Neural crest cell (in vitro differentiated cells): ENCODE measurements at regions not wholly inside any gene's neighbourhood (a gene's known extent, or its start where the extent isn't known, plus 50 kb on each side); places are given as distances from the start of the nearest gene placed in this dataset.

Experiments used
- DNase-seq: peaks from one replicate; pipeline ENCODE4 v3.0.0; 2021; ENCODE audit warnings: low read depth, mixed read lengths, low spot score
- H3K27ac Mint-ChIP-seq: one replicate; pipeline ENCODE4 v1.8.0; 2021; ENCODE audit warnings: mild to moderate bottlenecking, mixed read lengths; ENCODE audit not compliant: unreplicated experiment
- H3K27me3 Mint-ChIP-seq: 2 replicates; pipeline ENCODE4 v1.8.0; 2021; ENCODE audit warnings: low read depth, mild to moderate bottlenecking, mixed read lengths
- H3K36me3 Mint-ChIP-seq: 2 replicates; pipeline ENCODE4 v1.8.0; 2021; ENCODE audit warnings: low read depth, mild to moderate bottlenecking, mixed read lengths
- H3K4me1 Mint-ChIP-seq: 2 replicates; pipeline ENCODE4 v1.8.0; 2021; ENCODE audit warnings: mixed read lengths
- H3K4me3 Mint-ChIP-seq: one replicate; pipeline ENCODE4 v1.8.0; 2021; ENCODE audit warnings: mild to moderate bottlenecking, mixed read lengths
- H3K9me3 Mint-ChIP-seq: 2 replicates; pipeline ENCODE4 v1.8.0; 2021; ENCODE audit warnings: mixed read lengths
- TF ChIP-seq, protein P1 (sequence below): fragments of 200-600 bp; sonication (generic); conservative IDR thresholded peaks from 2 replicates; pipeline ENCODE4 v1.5.0; 2021; ENCODE audit warnings: antibody characterized with exemption, mild to moderate bottlenecking

DNA sequence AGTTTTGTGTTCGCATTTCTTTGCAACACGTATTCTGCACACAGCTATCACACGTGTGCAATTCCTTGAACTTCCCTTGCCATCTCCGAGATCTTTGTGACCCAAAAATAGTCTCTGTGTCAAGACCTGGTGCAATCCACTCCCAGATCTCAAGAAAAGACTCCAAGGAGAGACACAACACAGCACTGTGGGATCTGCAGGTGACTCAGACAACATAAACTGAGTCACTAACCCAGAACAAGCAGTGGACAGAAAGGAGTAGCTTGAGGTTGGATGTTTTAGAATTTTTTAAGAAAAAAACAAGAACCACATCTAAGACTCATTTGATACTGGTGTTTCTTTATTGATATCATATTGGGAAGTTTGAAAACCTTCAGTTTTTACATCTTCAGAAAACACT lies 396.9 kb downstream of the AGTPBP1 start:
- Mint-ChIP-seq H3K27me3 (no peaks in the 10 kb centered on the region), H3K4me1 (no peaks in the 10 kb centered on the region), H3K4me3 (no peak overlapping the region), H3K36me3 (no peaks in the 10 kb centered on the region), H3K27ac (no peak overlapping the region), H3K9me3 (no peaks in the 10 kb centered on the region)
- DNase-seq: no peak
- TF ChIP-seq, protein P1, sequence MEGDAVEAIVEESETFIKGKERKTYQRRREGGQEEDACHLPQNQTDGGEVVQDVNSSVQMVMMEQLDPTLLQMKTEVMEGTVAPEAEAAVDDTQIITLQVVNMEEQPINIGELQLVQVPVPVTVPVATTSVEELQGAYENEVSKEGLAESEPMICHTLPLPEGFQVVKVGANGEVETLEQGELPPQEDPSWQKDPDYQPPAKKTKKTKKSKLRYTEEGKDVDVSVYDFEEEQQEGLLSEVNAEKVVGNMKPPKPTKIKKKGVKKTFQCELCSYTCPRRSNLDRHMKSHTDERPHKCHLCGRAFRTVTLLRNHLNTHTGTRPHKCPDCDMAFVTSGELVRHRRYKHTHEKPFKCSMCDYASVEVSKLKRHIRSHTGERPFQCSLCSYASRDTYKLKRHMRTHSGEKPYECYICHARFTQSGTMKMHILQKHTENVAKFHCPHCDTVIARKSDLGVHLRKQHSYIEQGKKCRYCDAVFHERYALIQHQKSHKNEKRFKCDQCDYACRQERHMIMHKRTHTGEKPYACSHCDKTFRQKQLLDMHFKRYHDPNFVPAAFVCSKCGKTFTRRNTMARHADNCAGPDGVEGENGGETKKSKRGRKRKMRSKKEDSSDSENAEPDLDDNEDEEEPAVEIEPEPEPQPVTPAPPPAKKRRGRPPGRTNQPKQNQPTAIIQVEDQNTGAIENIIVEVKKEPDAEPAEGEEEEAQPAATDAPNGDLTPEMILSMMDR: no peak

DNA sequence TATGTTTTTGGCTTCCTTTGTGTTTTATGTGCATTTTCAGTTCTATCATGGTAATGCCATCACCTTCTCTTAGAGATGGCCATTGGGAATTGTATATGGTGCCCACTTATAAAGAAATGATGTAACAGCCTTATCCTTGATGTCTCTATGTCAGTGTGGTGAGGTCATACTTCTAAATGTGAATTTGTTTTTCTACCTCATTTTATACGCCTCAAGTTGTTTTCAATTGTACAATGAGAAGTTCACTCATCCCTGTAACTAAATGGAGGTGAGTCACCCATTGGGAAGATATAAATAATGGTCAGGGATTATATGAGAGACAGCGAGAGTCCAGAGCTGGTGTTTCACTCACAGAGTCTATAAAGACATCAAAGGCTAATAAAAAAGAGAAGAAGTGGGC lies 402.4 kb downstream of the AGTPBP1 start:
- no peaks in the 10 kb centered on the region for H3K36me3 Mint-ChIP-seq
- H3K27ac Mint-ChIP-seq: no peak overlapping the region
- no peaks in the 10 kb centered on the region for H3K27me3 Mint-ChIP-seq
- DNase-seq: no peak
- H3K4me3 Mint-ChIP-seq: no peak overlapping the region
- H3K9me3 Mint-ChIP-seq: no peaks in the 10 kb centered on the region
- no peaks in the 10 kb centered on the region for H3K4me1 Mint-ChIP-seq
- TF ChIP-seq, protein P1: no peak

DNA sequence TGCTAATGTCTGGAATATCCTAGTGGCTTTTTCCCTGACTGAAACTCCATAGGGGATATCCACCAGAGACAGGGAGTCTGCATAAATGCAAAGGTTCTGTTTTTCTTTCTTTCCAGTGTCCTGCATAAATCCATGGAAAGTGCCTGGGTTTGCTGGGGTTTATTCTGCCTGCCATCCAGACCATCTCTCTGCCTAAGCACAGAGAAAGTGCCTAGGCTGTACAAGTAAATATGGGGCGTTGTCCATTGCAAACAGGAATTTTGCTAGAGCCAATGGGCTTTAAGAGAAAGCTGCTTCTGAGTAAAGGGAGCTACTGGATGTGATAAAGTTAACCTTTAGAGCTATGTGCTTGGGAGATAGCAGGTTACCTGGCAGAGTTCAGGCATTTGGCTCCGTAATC lies 407.5 kb downstream of the AGTPBP1 start:
- no peaks in the 10 kb centered on the region for H3K27me3 Mint-ChIP-seq
- no peak overlapping the region for H3K27ac Mint-ChIP-seq
- no peak for DNase-seq

DNA sequence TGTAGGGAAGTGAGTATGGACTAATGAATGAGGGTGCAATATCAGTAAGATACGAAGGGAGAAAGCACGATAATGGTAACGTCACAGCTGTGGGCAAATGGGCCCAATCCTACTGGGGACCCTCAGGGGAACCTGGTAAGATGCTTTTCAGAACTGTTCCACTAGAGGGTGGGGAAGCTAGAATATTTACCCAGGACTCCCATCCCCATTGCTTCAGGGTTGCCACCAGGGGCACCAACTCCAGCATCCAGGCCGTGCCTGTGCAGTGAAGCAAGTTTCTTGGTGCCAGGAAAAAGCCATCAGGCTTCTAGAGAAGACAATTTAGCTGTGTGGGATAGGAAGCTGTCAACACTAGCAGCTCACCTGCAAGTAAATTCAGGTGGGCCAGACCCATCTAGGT lies 409.3 kb downstream of the AGTPBP1 start:
- TF ChIP-seq, protein P1: peak; percentile 41
- Mint-ChIP-seq H3K9me3 (no peaks in the 10 kb centered on the region), H3K27ac (no peak overlapping the region), H3K36me3 (no peaks in the 10 kb centered on the region), H3K27me3 (no peaks in the 10 kb centered on the region), H3K4me3 (no peak overlapping the region), H3K4me1 (no peaks in the 10 kb centered on the region)
- no peak for DNase-seq

More for the DNA sequence above, 407.5 kb downstream of the AGTPBP1 start:
- H3K4me3 Mint-ChIP-seq: no peak overlapping the region
- H3K9me3 Mint-ChIP-seq: no peaks in the 10 kb centered on the region
- TF ChIP-seq, protein P1: no peak
- H3K36me3 Mint-ChIP-seq: no peaks in the 10 kb centered on the region
- no peaks in the 10 kb centered on the region for H3K4me1 Mint-ChIP-seq

DNA sequence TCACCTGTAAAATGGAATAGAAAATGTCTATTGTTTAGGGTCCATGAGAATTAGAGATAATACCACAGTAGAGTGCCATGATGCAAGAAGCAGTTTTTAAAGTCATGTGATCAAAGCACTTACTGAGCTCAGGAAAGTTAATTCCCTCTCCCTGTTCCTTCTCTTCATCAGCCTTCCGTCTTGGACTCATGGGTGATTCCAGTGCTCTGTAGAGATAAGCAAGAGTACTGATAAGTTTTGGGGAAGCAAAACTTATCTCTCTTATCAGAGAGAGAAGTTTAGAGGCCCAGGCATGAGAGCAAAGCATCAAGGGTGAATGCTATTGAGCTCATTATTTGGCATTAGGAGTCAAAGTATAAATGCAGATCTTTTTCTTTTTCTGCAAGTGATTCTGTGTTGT lies 410.1 kb downstream of the AGTPBP1 start:
- no peaks in the 10 kb centered on the region for H3K4me1 Mint-ChIP-seq
- H3K36me3 Mint-ChIP-seq: no peaks in the 10 kb centered on the region
- no peaks in the 10 kb centered on the region for H3K9me3 Mint-ChIP-seq
- no peaks in the 10 kb centered on the region for H3K27me3 Mint-ChIP-seq
- TF ChIP-seq, protein P1: no peak
- DNase-seq: no peak
- no peak overlapping the region for H3K27ac Mint-ChIP-seq
- H3K4me3 Mint-ChIP-seq: no peak overlapping the region

DNA sequence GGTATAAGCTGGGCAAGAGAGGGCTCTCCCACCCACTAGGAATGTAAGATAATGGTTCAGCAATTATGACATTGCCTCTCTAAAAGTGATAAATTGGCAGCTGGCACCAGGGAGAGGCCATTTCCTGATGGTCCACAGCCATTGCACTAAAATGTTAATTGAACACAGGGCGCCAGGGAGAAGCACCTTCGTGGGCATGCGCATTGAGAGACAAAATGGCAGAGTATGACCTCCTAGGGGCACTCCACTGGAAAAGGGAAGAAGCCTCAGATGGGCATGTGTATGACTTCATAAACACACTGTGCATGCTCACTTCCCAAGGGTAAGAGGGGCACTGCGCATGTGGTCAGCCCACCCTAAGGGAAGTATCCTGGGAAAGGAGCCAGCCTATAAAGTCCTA lies 419.2 kb downstream of the AGTPBP1 start:
- no peaks in the 10 kb centered on the region for H3K27me3 Mint-ChIP-seq
- H3K4me1 Mint-ChIP-seq: peaks cover 7% of the 10 kb centered on the region
- TF ChIP-seq, protein P1: no peak
- no peak overlapping the region for H3K27ac Mint-ChIP-seq
- peaks cover 2% of the 10 kb centered on the region for H3K36me3 Mint-ChIP-seq
- peaks cover 5% of the 10 kb centered on the region for H3K9me3 Mint-ChIP-seq
- DNase-seq: no peak
- H3K4me3 Mint-ChIP-seq: no peak overlapping the region
